ENCODE measurements at regions not wholly inside any gene's neighbourhood (a gene's known extent, or its start where the extent isn't known, plus 50 kb on each side); places are given as distances from the start of the nearest gene placed in this dataset.
A peak's percentile ranks its signal among the peaks of the same experiment; 100 is the strongest.

GRCh38 chr6:140079328-140079727 lies 704.9 kb upstream of the CITED2 start:
- peak in 1 of 6 donors; percentile 43 for DNase-seq (ENCODE audit: low read depth in 4 of 6, low spot score in 6 of 6)
- Histone ChIP-seq H3K4me3 (ENCODE audit: low read depth, low read length) (no peak overlapping the region), H3K4me1 (ENCODE audit: control insufficient read depth, insufficient read depth, low read length) (no peaks in the 10 kb centered on the region), H3K27me3 (ENCODE audit: control insufficient read depth, insufficient read depth, low read length) (no peaks in the 10 kb centered on the region), H3K9me3 (ENCODE audit: control insufficient read depth, insufficient read depth, low read length) (no peaks in the 10 kb centered on the region), H3K36me3 (ENCODE audit: control insufficient read depth, insufficient read depth, low read length) (no peaks in the 10 kb centered on the region), H3K27ac (ENCODE audit: low read depth, low read length) (peak overlapping the region; percentile 6)
- 82% methylated on average over 3 of the region's 5 CpGs for WGBS (ENCODE audit: insufficient coverage)

- Histone ChIP-seq H3K4me1 (ENCODE audit: control insufficient read depth, insufficient read depth, low read length) (no peaks in the 10 kb centered on the region), H3K9me3 (ENCODE audit: control insufficient read depth, insufficient read depth, low read length) (no peaks in the 10 kb centered on the region), H3K36me3 (ENCODE audit: control insufficient read depth, insufficient read depth, low read length) (no peaks in the 10 kb centered on the region), H3K27me3 (ENCODE audit: control insufficient read depth, insufficient read depth, low read length) (no peaks in the 10 kb centered on the region), H3K27ac (ENCODE audit: low read depth, low read length) (peak overlapping the region; percentile 6), H3K4me3 (ENCODE audit: low read depth, low read length) (no peak overlapping the region)
- WGBS (ENCODE audit: insufficient coverage), result no CpG with 5 or more reads among the region's 3 CpGs
- DNase-seq (ENCODE audit: low read depth in 4 of 6, low spot score in 6 of 6), result peak in 2 of 6 donors; percentile 30 to 77
Observed at GRCh38 chr6:140078561-140079125, 704.2 kb upstream of the CITED2 start.

- no peak overlapping the region for H3K4me3 ChIP-seq (ENCODE audit: low read depth, low read length)
- H3K27me3 ChIP-seq (ENCODE audit: control insufficient read depth, insufficient read depth, low read length), result no peaks in the 10 kb centered on the region
- H3K27ac ChIP-seq (ENCODE audit: low read depth, low read length), result no peak overlapping the region
- no peak for DNase-seq (ENCODE audit: low read depth in 4 of 6, low spot score in 6 of 6)
- WGBS (ENCODE audit: insufficient coverage), result no CpG with 5 or more reads among the region's 5 CpGs
- H3K36me3 ChIP-seq (ENCODE audit: control insufficient read depth, insufficient read depth, low read length), result no peaks in the 10 kb centered on the region
- H3K9me3 ChIP-seq (ENCODE audit: control insufficient read depth, insufficient read depth, low read length), result no peaks in the 10 kb centered on the region
- no peaks in the 10 kb centered on the region for H3K4me1 ChIP-seq (ENCODE audit: control insufficient read depth, insufficient read depth, low read length)
Observed at GRCh38 chr6:140077827-140078560, 703.5 kb upstream of the CITED2 start.

- H3K4me3 ChIP-seq (ENCODE audit: low read depth, low read length), result no peak overlapping the region
- H3K27me3 ChIP-seq (ENCODE audit: control insufficient read depth, insufficient read depth, low read length), result no peaks in the 10 kb centered on the region
- no CpG with 5 or more reads among the region's 1 CpG for WGBS (ENCODE audit: insufficient coverage)
- no peaks in the 10 kb centered on the region for H3K36me3 ChIP-seq (ENCODE audit: control insufficient read depth, insufficient read depth, low read length)
- H3K27ac ChIP-seq (ENCODE audit: low read depth, low read length), result no peak overlapping the region
- H3K9me3 ChIP-seq (ENCODE audit: control insufficient read depth, insufficient read depth, low read length), result no peaks in the 10 kb centered on the region
- no peak for DNase-seq (ENCODE audit: low read depth in 4 of 6, low spot score in 6 of 6)
- H3K4me1 ChIP-seq (ENCODE audit: control insufficient read depth, insufficient read depth, low read length), result no peaks in the 10 kb centered on the region
Observed at GRCh38 chr6:140076105-140076504, 701.7 kb upstream of the CITED2 start.

- Histone ChIP-seq H3K36me3 (ENCODE audit: control insufficient read depth, insufficient read depth, low read length) (no peaks in the 10 kb centered on the region), H3K4me3 (ENCODE audit: low read depth, low read length) (no peak overlapping the region), H3K27me3 (ENCODE audit: control insufficient read depth, insufficient read depth, low read length) (no peaks in the 10 kb centered on the region), H3K9me3 (ENCODE audit: control insufficient read depth, insufficient read depth, low read length) (no peaks in the 10 kb centered on the region), H3K27ac (ENCODE audit: low read depth, low read length) (no peak overlapping the region), H3K4me1 (ENCODE audit: control insufficient read depth, insufficient read depth, low read length) (no peaks in the 10 kb centered on the region)
- no peak for DNase-seq (ENCODE audit: low read depth in 4 of 6, low spot score in 6 of 6)
- no CpG with 5 or more reads among the region's 3 CpGs for WGBS (ENCODE audit: insufficient coverage)
Observed at GRCh38 chr6:140073456-140073855, 699.0 kb upstream of the CITED2 start.

GRCh38 chr6:140071601-140072062 lies 697.2 kb upstream of the CITED2 start:
- no peaks in the 10 kb centered on the region for H3K27me3 ChIP-seq (ENCODE audit: control insufficient read depth, insufficient read depth, low read length)
- WGBS (ENCODE audit: insufficient coverage), result no CpG with 5 or more reads among the region's 1 CpG
- H3K27ac ChIP-seq (ENCODE audit: low read depth, low read length), result no peak overlapping the region
- H3K4me1 ChIP-seq (ENCODE audit: control insufficient read depth, insufficient read depth, low read length), result no peaks in the 10 kb centered on the region
- no peaks in the 10 kb centered on the region for H3K36me3 ChIP-seq (ENCODE audit: control insufficient read depth, insufficient read depth, low read length)
- DNase-seq (ENCODE audit: low read depth in 4 of 6, low spot score in 6 of 6), result no peak
- H3K4me3 ChIP-seq (ENCODE audit: low read depth, low read length), result no peak overlapping the region
- no peaks in the 10 kb centered on the region for H3K9me3 ChIP-seq (ENCODE audit: control insufficient read depth, insufficient read depth, low read length)

- Histone ChIP-seq H3K27ac (ENCODE audit: low read depth, low read length) (peak overlapping the region; percentile 6), H3K36me3 (ENCODE audit: control insufficient read depth, insufficient read depth, low read length) (no peaks in the 10 kb centered on the region), H3K4me1 (ENCODE audit: control insufficient read depth, insufficient read depth, low read length) (no peaks in the 10 kb centered on the region), H3K27me3 (ENCODE audit: control insufficient read depth, insufficient read depth, low read length) (no peaks in the 10 kb centered on the region), H3K4me3 (ENCODE audit: low read depth, low read length) (no peak overlapping the region), H3K9me3 (ENCODE audit: control insufficient read depth, insufficient read depth, low read length) (no peaks in the 10 kb centered on the region)
- DNase-seq (ENCODE audit: low read depth in 4 of 6, low spot score in 6 of 6), result peak in 2 of 6 donors; percentile 60 to 82
- WGBS (ENCODE audit: insufficient coverage), result 60% methylated on average over 1 of the region's 3 CpGs
Observed at GRCh38 chr6:140070846-140071473, 696.5 kb upstream of the CITED2 start.

GRCh38 chr6:140069576-140069975 lies 695.1 kb upstream of the CITED2 start:
- Histone ChIP-seq H3K27me3 (ENCODE audit: control insufficient read depth, insufficient read depth, low read length) (no peaks in the 10 kb centered on the region), H3K36me3 (ENCODE audit: control insufficient read depth, insufficient read depth, low read length) (no peaks in the 10 kb centered on the region), H3K9me3 (ENCODE audit: control insufficient read depth, insufficient read depth, low read length) (no peaks in the 10 kb centered on the region), H3K4me3 (ENCODE audit: low read depth, low read length) (no peak overlapping the region), H3K27ac (ENCODE audit: low read depth, low read length) (no peak overlapping the region), H3K4me1 (ENCODE audit: control insufficient read depth, insufficient read depth, low read length) (no peaks in the 10 kb centered on the region)
- no peak for DNase-seq (ENCODE audit: low read depth in 4 of 6, low spot score in 6 of 6)

GRCh38 chr6:140068801-140069200 lies 694.4 kb upstream of the CITED2 start:
- DNase-seq (ENCODE audit: low read depth in 4 of 6, low spot score in 6 of 6), result no peak
- H3K27ac ChIP-seq (ENCODE audit: low read depth, low read length), result no peak overlapping the region
- H3K36me3 ChIP-seq (ENCODE audit: control insufficient read depth, insufficient read depth, low read length), result no peaks in the 10 kb centered on the region
- no peaks in the 10 kb centered on the region for H3K4me1 ChIP-seq (ENCODE audit: control insufficient read depth, insufficient read depth, low read length)
- no peak overlapping the region for H3K4me3 ChIP-seq (ENCODE audit: low read depth, low read length)
- WGBS (ENCODE audit: insufficient coverage), result 90% methylated on average over 2 of the region's 3 CpGs
- no peaks in the 10 kb centered on the region for H3K9me3 ChIP-seq (ENCODE audit: control insufficient read depth, insufficient read depth, low read length)
- no peaks in the 10 kb centered on the region for H3K27me3 ChIP-seq (ENCODE audit: control insufficient read depth, insufficient read depth, low read length)

GRCh38 chr6:140064366-140064765 lies 689.9 kb upstream of the CITED2 start:
- Histone ChIP-seq H3K27ac (ENCODE audit: low read depth, low read length) (no peak overlapping the region), H3K4me1 (ENCODE audit: control insufficient read depth, insufficient read depth, low read length) (no peaks in the 10 kb centered on the region), H3K9me3 (ENCODE audit: control insufficient read depth, insufficient read depth, low read length) (no peaks in the 10 kb centered on the region), H3K36me3 (ENCODE audit: control insufficient read depth, insufficient read depth, low read length) (no peaks in the 10 kb centered on the region), H3K27me3 (ENCODE audit: control insufficient read depth, insufficient read depth, low read length) (no peaks in the 10 kb centered on the region), H3K4me3 (ENCODE audit: low read depth, low read length) (no peak overlapping the region)
- DNase-seq (ENCODE audit: low read depth in 4 of 6, low spot score in 6 of 6), result no peak
- 33% methylated on average over 1 of the region's 7 CpGs for WGBS (ENCODE audit: insufficient coverage)
